ENCODE measurements at regions not wholly inside any gene's neighbourhood (a gene's known extent, or its start where the extent isn't known, plus 50 kb on each side); places are given as distances from the start of the nearest gene placed in this dataset.

DNA sequence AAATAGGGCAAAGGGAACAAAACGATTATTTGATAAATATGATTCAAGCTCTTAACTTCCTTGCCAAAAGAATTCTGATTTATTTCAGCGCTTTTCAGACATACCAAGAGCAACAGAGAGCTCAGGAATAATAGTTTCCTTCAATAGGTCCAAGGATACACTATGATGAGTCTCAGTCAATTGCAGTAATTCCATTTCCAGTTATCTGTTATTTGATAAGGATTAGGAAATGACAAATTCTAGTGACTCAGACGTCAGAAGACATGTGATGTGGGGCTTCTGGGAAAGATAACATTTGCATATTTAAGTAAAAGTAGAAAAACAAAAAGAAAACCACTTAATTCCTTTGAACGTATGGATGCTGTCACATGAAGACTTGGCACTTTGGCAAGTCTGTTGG lies 1250.8 kb upstream of the CDH18 start (continued):
- TF ChIP-seq, protein P1, sequence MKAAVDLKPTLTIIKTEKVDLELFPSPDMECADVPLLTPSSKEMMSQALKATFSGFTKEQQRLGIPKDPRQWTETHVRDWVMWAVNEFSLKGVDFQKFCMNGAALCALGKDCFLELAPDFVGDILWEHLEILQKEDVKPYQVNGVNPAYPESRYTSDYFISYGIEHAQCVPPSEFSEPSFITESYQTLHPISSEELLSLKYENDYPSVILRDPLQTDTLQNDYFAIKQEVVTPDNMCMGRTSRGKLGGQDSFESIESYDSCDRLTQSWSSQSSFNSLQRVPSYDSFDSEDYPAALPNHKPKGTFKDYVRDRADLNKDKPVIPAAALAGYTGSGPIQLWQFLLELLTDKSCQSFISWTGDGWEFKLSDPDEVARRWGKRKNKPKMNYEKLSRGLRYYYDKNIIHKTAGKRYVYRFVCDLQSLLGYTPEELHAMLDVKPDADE (CRISPR knock-in tag; IDR thresholded peaks at IDR 0.05), result no peak
- TF ChIP-seq POGZ (CRISPR knock-in tag; IDR thresholded peaks at IDR 0.05) (no peak), ZFY (CRISPR knock-in tag; IDR thresholded peaks at IDR 0.05) (no peak), HNRNPUL1 (IDR thresholded peaks at IDR 0.05; ENCODE audit: low read depth, low read length) (no peak), ISL2 (CRISPR knock-in tag; IDR thresholded peaks at IDR 0.05) (no peak), REL (CRISPR knock-in tag; conservative IDR thresholded peaks at IDR 0.05) (no peak), ZNF556 (CRISPR knock-in tag; IDR thresholded peaks at IDR 0.05; ENCODE audit: borderline replicate concordance) (no peak), SMAD1 (CRISPR knock-in tag; IDR thresholded peaks at IDR 0.05; ENCODE audit: borderline replicate concordance, low read depth) (no peak), ZNF790 (CRISPR knock-in tag; IDR thresholded peaks at IDR 0.05; ENCODE audit: borderline replicate concordance) (no peak), ZNF282 (IDR thresholded peaks at IDR 0.05; ENCODE audit: partially characterized antibody) (no peak)
- TF ChIP-seq, protein P2, sequence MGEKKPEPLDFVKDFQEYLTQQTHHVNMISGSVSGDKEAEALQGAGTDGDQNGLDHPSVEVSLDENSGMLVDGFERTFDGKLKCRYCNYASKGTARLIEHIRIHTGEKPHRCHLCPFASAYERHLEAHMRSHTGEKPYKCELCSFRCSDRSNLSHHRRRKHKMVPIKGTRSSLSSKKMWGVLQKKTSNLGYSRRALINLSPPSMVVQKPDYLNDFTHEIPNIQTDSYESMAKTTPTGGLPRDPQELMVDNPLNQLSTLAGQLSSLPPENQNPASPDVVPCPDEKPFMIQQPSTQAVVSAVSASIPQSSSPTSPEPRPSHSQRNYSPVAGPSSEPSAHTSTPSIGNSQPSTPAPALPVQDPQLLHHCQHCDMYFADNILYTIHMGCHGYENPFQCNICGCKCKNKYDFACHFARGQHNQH (CRISPR knock-in tag; IDR thresholded peaks at IDR 0.05), result no peak
- TF ChIP-seq, protein P3, sequence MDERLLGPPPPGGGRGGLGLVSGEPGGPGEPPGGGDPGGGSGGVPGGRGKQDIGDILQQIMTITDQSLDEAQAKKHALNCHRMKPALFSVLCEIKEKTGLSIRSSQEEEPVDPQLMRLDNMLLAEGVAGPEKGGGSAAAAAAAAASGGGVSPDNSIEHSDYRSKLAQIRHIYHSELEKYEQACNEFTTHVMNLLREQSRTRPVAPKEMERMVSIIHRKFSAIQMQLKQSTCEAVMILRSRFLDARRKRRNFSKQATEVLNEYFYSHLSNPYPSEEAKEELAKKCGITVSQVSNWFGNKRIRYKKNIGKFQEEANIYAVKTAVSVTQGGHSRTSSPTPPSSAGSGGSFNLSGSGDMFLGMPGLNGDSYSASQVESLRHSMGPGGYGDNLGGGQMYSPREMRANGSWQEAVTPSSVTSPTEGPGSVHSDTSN (CRISPR knock-in tag; IDR thresholded peaks at IDR 0.05), result no peak
- TF ChIP-seq, protein P4, sequence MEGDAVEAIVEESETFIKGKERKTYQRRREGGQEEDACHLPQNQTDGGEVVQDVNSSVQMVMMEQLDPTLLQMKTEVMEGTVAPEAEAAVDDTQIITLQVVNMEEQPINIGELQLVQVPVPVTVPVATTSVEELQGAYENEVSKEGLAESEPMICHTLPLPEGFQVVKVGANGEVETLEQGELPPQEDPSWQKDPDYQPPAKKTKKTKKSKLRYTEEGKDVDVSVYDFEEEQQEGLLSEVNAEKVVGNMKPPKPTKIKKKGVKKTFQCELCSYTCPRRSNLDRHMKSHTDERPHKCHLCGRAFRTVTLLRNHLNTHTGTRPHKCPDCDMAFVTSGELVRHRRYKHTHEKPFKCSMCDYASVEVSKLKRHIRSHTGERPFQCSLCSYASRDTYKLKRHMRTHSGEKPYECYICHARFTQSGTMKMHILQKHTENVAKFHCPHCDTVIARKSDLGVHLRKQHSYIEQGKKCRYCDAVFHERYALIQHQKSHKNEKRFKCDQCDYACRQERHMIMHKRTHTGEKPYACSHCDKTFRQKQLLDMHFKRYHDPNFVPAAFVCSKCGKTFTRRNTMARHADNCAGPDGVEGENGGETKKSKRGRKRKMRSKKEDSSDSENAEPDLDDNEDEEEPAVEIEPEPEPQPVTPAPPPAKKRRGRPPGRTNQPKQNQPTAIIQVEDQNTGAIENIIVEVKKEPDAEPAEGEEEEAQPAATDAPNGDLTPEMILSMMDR (CRISPR knock-in tag; IDR thresholded peaks at IDR 0.05), result no peak
